ENCODE measurements at regions not wholly inside any gene's neighbourhood (a gene's known extent, or its start where the extent isn't known, plus 50 kb on each side); places are given as distances from the start of the nearest gene placed in this dataset.

GRCh38 chr3:72487078-72487765, 361.0 kb downstream of the SHQ1 start:
- intact Hi-C loops (cut with DNase I; ENCODE audit: low total_unique reads) = no loop called here
- no peak for TF ChIP-seq CTCF (IDR thresholded peaks at IDR 0.05)
- H3K9me3 ChIP-seq = no peaks in the 10 kb centered on the region
- peak overlapping the region in 1 of 2 donors; percentile 43 for H3K27ac ChIP-seq
- H3K4me1 ChIP-seq = peaks cover 0 to 45% (median 30%) of the 10 kb centered on the region in 4 donors
- H3K27me3 ChIP-seq = no peaks in the 10 kb centered on the region
- H3K36me3 ChIP-seq = no peaks in the 10 kb centered on the region
- DNase-seq = peak; percentile 74 to 90
- no peak overlapping the region for H3K4me3 ChIP-seq

- Histone ChIP-seq H3K9me3 (no peaks in the 10 kb centered on the region), H3K4me3 (no peak overlapping the region), H3K27me3 (no peaks in the 10 kb centered on the region), H3K27ac (peak overlapping the region in 1 of 2 donors; percentile 26), H3K36me3 (no peaks in the 10 kb centered on the region), H3K4me1 (peaks cover 0 to 45% (median 30%) of the 10 kb centered on the region in 4 donors)
- TF ChIP-seq CTCF (IDR thresholded peaks at IDR 0.05) = no peak
- intact Hi-C loops (cut with DNase I; ENCODE audit: low total_unique reads) = no loop called here
- peak in 1 of 2 donors; percentile 72 for DNase-seq
These were observed 362.6 kb downstream of the SHQ1 start for GRCh38 chr3:72485641-72486040.

- Histone ChIP-seq H3K27me3 (no peaks in the 10 kb centered on the region), H3K4me3 (peak overlapping the region in 1 of 2 donors; percentile 42), H3K27ac (peak overlapping the region in 1 of 2 donors; percentile 54), H3K36me3 (no peaks in the 10 kb centered on the region), H3K9me3 (no peaks in the 10 kb centered on the region), H3K4me1 (peaks cover 0 to 45% (median 30%) of the 10 kb centered on the region in 4 donors)
- TF ChIP-seq CTCF (IDR thresholded peaks at IDR 0.05) = no peak
- intact Hi-C loops (cut with DNase I; ENCODE audit: low total_unique reads) = no loop called here
- no peak for DNase-seq
These were observed 364.6 kb downstream of the SHQ1 start for GRCh38 chr3:72483554-72484104.

- DNase-seq = peak; percentile 72 to 92
- intact Hi-C loops (cut with DNase I; ENCODE audit: low total_unique reads) = no loop called here
- TF ChIP-seq CTCF (IDR thresholded peaks at IDR 0.05) = no peak
These were observed 365.5 kb downstream of the SHQ1 start for GRCh38 chr3:72482589-72483321.

GRCh38 chr3:72481542-72481941, 366.7 kb downstream of the SHQ1 start:
- intact Hi-C loops (cut with DNase I; ENCODE audit: low total_unique reads) = no loop called here

More at GRCh38 chr3:72482589-72483321, 365.5 kb downstream of the SHQ1 start:
- Histone ChIP-seq H3K27ac (peak overlapping the region in 1 of 2 donors; percentile 54), H3K9me3 (no peaks in the 10 kb centered on the region), H3K4me1 (peaks cover 0 to 41% (median 27%) of the 10 kb centered on the region in 4 donors), H3K4me3 (peak overlapping the region; percentile 33 to 42), H3K36me3 (no peaks in the 10 kb centered on the region), H3K27me3 (no peaks in the 10 kb centered on the region)

More at GRCh38 chr3:72481542-72481941, 366.7 kb downstream of the SHQ1 start:
- no peaks in the 10 kb centered on the region for H3K36me3 ChIP-seq
- no peak for DNase-seq
- H3K9me3 ChIP-seq = no peaks in the 10 kb centered on the region
- peaks cover 0 to 29% (median 15%) of the 10 kb centered on the region in 4 donors for H3K4me1 ChIP-seq
- TF ChIP-seq CTCF (IDR thresholded peaks at IDR 0.05) = no peak
- no peak overlapping the region for H3K4me3 ChIP-seq
- no peak overlapping the region for H3K27ac ChIP-seq
- no peaks in the 10 kb centered on the region for H3K27me3 ChIP-seq

All from tibial artery (tissue), 4 donors.